ENCODE measurements at regions not wholly inside any gene's neighbourhood (a gene's known extent, or its start where the extent isn't known, plus 50 kb on each side); places are given as distances from the start of the nearest gene placed in this dataset.

DNA sequence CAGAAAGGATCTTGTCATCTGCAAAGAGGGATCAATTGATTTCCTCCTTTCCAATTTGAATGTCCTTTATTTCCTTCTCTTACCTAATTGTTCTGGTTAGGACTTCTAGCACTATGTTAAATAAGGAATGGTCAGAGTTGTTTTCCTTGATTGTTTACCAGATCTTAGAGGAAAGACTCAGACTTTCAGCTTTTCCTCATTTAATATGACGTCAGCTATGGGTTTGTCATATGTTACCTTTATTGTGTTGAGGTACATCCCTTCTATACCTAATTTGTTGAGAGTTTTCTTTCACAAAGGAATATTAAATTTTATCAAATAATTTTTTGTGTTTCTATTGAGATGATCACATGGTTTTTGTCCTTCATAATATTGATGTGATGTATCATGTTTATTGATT lies 656.5 kb upstream of the GRAMD2B start:
- Histone ChIP-seq H3F3A (ENCODE audit: low read depth) (no peaks in the 10 kb centered on the region), H3K27ac (no peak overlapping the region), H3K9me3 (ENCODE audit: low read depth) (no peaks in the 10 kb centered on the region), H3K4me3 (no peak overlapping the region), H2AFZ (replicated peaks) (no peak overlapping the region), H3K36me3 (no peaks in the 10 kb centered on the region), H3K9ac (no peak overlapping the region), H3K4me1 (no peaks in the 10 kb centered on the region), H3K4me2 (no peak overlapping the region), H3K27me3 (no peaks in the 10 kb centered on the region), H4K20me1 (ENCODE audit: low read depth) (no peaks in the 10 kb centered on the region), H3K79me2 (ENCODE audit: low read depth) (no peaks in the 10 kb centered on the region)
- Mint-ChIP-seq H3K9me3 (peaks cover 12% of the 10 kb centered on the region), H3K4me3 (no peak overlapping the region), H3K27ac (no peak overlapping the region), H3K4me1 (no peaks in the 10 kb centered on the region), H3K27me3 (ENCODE audit: insufficient read depth, low read depth) (no peaks in the 10 kb centered on the region), H3K36me3 (no peaks in the 10 kb centered on the region)
- TF ChIP-seq EZH2 (IDR thresholded peaks at IDR 0.05) (no peak), EZH2phosphoT487 (IDR thresholded peaks at IDR 0.05) (no peak)
- TF ChIP-seq, protein P1, sequence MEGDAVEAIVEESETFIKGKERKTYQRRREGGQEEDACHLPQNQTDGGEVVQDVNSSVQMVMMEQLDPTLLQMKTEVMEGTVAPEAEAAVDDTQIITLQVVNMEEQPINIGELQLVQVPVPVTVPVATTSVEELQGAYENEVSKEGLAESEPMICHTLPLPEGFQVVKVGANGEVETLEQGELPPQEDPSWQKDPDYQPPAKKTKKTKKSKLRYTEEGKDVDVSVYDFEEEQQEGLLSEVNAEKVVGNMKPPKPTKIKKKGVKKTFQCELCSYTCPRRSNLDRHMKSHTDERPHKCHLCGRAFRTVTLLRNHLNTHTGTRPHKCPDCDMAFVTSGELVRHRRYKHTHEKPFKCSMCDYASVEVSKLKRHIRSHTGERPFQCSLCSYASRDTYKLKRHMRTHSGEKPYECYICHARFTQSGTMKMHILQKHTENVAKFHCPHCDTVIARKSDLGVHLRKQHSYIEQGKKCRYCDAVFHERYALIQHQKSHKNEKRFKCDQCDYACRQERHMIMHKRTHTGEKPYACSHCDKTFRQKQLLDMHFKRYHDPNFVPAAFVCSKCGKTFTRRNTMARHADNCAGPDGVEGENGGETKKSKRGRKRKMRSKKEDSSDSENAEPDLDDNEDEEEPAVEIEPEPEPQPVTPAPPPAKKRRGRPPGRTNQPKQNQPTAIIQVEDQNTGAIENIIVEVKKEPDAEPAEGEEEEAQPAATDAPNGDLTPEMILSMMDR (IDR thresholded peaks at IDR 0.05), result no peak
- no peak for DNase-seq (ENCODE audit: low spot score)

DNA sequence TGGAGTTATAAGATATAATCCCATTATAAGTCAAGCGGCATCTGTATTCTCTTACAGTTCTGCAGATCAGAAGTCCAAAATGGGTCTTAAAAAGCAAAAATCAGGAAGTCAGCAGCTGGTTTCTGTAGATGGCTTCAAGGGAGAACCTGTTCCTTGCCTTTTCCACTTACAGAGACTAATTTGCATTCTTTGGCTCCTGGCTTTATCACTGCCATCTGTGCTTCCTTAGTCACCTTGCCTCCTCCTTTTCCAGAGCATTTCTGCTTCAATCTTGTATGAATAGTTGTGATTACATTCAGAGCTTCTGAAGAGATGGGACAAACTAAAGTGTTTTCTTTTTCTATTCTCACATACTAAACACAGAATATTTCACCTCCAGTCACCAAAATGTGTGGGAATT lies 647.3 kb upstream of the GRAMD2B start:
- TF ChIP-seq EZH2 (IDR thresholded peaks at IDR 0.05) (no peak), EZH2phosphoT487 (IDR thresholded peaks at IDR 0.05) (no peak)
- TF ChIP-seq, protein P1 (IDR thresholded peaks at IDR 0.05), result no peak
- Histone ChIP-seq H3F3A (ENCODE audit: low read depth) (no peaks in the 10 kb centered on the region), H3K9ac (no peak overlapping the region), H3K4me2 (no peak overlapping the region), H3K4me3 (no peak overlapping the region), H3K36me3 (no peaks in the 10 kb centered on the region), H3K4me1 (peaks cover 9% of the 10 kb centered on the region), H2AFZ (replicated peaks) (no peak overlapping the region), H3K27me3 (no peaks in the 10 kb centered on the region), H3K9me3 (ENCODE audit: low read depth) (no peaks in the 10 kb centered on the region), H4K20me1 (ENCODE audit: low read depth) (no peaks in the 10 kb centered on the region), H3K79me2 (ENCODE audit: low read depth) (no peaks in the 10 kb centered on the region), H3K27ac (no peak overlapping the region)
- H3K36me3 Mint-ChIP-seq, result no peaks in the 10 kb centered on the region
- no peak overlapping the region for H3K27ac Mint-ChIP-seq
- no peaks in the 10 kb centered on the region for H3K4me1 Mint-ChIP-seq
- no peak for DNase-seq (ENCODE audit: low spot score)
- H3K27me3 Mint-ChIP-seq (ENCODE audit: insufficient read depth, low read depth), result no peaks in the 10 kb centered on the region
- H3K9me3 Mint-ChIP-seq, result no peaks in the 10 kb centered on the region
- no peak overlapping the region for H3K4me3 Mint-ChIP-seq

DNA sequence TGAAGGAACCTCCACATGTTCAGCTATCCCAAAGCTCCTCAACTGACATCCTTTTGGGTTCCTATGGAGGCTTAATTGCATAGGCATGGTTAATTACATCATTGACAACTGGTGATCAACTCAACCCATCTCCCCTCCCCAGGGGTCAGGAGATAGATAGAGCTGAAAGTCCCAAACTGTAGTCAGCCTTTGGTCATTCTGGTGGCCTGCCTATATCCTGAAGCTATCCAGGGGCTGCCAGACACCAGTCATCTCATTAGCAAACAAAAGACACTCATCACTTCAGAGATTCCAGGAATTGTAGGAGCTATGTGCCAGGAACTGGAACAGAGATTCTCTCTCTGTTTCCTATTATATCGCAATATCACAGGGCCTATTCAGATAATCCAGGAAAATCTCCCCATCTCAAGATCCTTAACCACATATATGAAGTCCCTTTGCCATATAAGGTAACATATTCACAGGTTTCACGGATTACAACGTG lies 646.5 kb upstream of the GRAMD2B start:
- Histone ChIP-seq H3K27ac (no peak overlapping the region), H3K9ac (no peak overlapping the region), H4K20me1 (ENCODE audit: low read depth) (no peaks in the 10 kb centered on the region), H2AFZ (replicated peaks) (no peak overlapping the region), H3K9me3 (ENCODE audit: low read depth) (no peaks in the 10 kb centered on the region), H3K4me1 (peaks cover 9% of the 10 kb centered on the region), H3K27me3 (no peaks in the 10 kb centered on the region), H3K36me3 (no peaks in the 10 kb centered on the region), H3K79me2 (ENCODE audit: low read depth) (no peaks in the 10 kb centered on the region), H3K4me2 (no peak overlapping the region), H3K4me3 (no peak overlapping the region), H3F3A (ENCODE audit: low read depth) (no peaks in the 10 kb centered on the region)
- TF ChIP-seq, protein P1 (IDR thresholded peaks at IDR 0.05), result no peak
- TF ChIP-seq EZH2phosphoT487 (IDR thresholded peaks at IDR 0.05) (no peak), EZH2 (IDR thresholded peaks at IDR 0.05) (no peak)
- peaks cover 3% of the 10 kb centered on the region for H3K9me3 Mint-ChIP-seq
- no peaks in the 10 kb centered on the region for H3K36me3 Mint-ChIP-seq
- no peaks in the 10 kb centered on the region for H3K4me1 Mint-ChIP-seq
- DNase-seq (ENCODE audit: low spot score), result no peak
- no peaks in the 10 kb centered on the region for H3K27me3 Mint-ChIP-seq (ENCODE audit: insufficient read depth, low read depth)
- no peak overlapping the region for H3K27ac Mint-ChIP-seq
- no peak overlapping the region for H3K4me3 Mint-ChIP-seq
